Gastrocnemius medialis (tissue), 4 donors: ENCODE measurements at regions not wholly inside any gene's neighbourhood (a gene's known extent, or its start where the extent isn't known, plus 50 kb on each side); places are given as distances from the start of the nearest gene placed in this dataset.

ENCODE experiments used
- CTCF ChIP-seq, 5 experiments: fragments of 450-650 bp in 3 of 5; fragments of 200-600 bp in 2 of 5; sonication (generic) in 2 of 5; IDR thresholded peaks in 4 of 5; conservative IDR thresholded peaks in 1 of 5; 1 replicate in 4 of 5; 2 replicates in 1 of 5; pipeline ENCODE4 v1.5.1; 2016 to 2019; ENCODE audit warnings: antibody characterized with exemption in 5 of 5, mild to moderate bottlenecking in 3 of 5, moderate library complexity in 3 of 5
- POLR2A ChIP-seq, 2 donors: fragments of 450-650 bp; IDR thresholded peaks; one replicate each; pipeline ENCODE4 v1.6.1; 2017; ENCODE audit warnings: antibody characterized with exemption in 2 of 2, mild to moderate bottlenecking in 2 of 2, moderate library complexity in 2 of 2

DNA sequence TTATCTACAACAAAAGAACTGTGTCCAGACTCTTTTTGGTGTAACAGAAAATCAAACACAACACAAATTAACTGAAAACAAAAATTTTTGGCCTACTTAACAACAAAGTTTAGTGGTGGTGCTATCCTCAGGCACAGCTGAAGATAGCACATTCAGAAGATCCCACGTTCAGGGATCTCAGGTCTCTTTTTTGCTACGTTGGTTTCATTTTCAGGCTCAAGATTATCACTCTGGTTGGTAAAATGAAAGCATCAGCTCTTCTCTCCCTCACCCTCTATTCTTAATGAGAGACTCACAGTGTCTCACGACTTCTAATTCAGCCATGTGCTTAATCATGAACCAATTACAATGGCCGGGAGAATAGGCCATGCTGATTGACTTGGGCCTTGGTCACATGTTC is 146.9 kb upstream of the PTPRG start:
- TF ChIP-seq CTCF (IDR thresholded peaks at IDR 0.05 in 4 of 5, conservative IDR thresholded peaks at IDR 0.05 in 1 of 5) = no peak
- TF ChIP-seq POLR2A (IDR thresholded peaks at IDR 0.05) = no peak
